HepG2 (cell line): ENCODE measurements at regions not wholly inside any gene's neighbourhood (a gene's known extent, or its start where the extent isn't known, plus 50 kb on each side); places are given as distances from the start of the nearest gene placed in this dataset.

Source experiments
- CCDC6 ChIP-seq: sonication (generic); formaldehyde crosslinking; IDR thresholded peaks from 2 replicates; pipeline ENCODE4 v1.8.1; 2022; ENCODE audit warnings: mild to moderate bottlenecking, missing genetic modification reagents, moderate library complexity
- ETV6 ChIP-seq: sonication (generic); formaldehyde crosslinking; conservative IDR thresholded peaks from 2 replicates; pipeline ENCODE4 v1.4.0; 2020; ENCODE audit warnings: missing genetic modification reagents
- FOSL2 ChIP-seq: sonication (generic); formaldehyde crosslinking; IDR thresholded peaks from 2 replicates; pipeline ENCODE4 v1.4.0; 2020; ENCODE audit warnings: missing genetic modification reagents
- FOXJ3 ChIP-seq: sonication (generic); formaldehyde crosslinking; IDR thresholded peaks from 2 replicates; pipeline ENCODE4 v1.4.0; 2020; ENCODE audit warnings: missing genetic modification reagents, mild to moderate bottlenecking, borderline replicate concordance
- FOXO4 ChIP-seq: sonication (generic); formaldehyde crosslinking; conservative IDR thresholded peaks from 2 replicates; pipeline ENCODE4 v1.8.1; 2023; ENCODE audit warnings: missing genetic modification reagents
- GPBP1L1 ChIP-seq: sonication (generic); formaldehyde crosslinking; IDR thresholded peaks from 2 replicates; pipeline ENCODE4 v1.5.0; 2020; ENCODE audit warnings: mild to moderate bottlenecking, missing genetic modification reagents
- HDAC1 ChIP-seq: sonication (generic); formaldehyde crosslinking; IDR thresholded peaks from 2 replicates; pipeline ENCODE4 v1.5.1; 2020; ENCODE audit warnings: mild to moderate bottlenecking, missing genetic modification reagents
- HOXD1 ChIP-seq: sonication (generic); formaldehyde crosslinking; IDR thresholded peaks from 2 replicates; pipeline ENCODE4 v1.5.0; 2020; ENCODE audit warnings: missing genetic modification reagents
- NFE2L1 ChIP-seq: sonication (generic); formaldehyde crosslinking; IDR thresholded peaks from 2 replicates; pipeline ENCODE4 v1.4.0; 2020; ENCODE audit warnings: missing genetic modification reagents, mild to moderate bottlenecking, borderline replicate concordance
- NRL ChIP-seq: sonication (generic); formaldehyde crosslinking; IDR thresholded peaks from 2 replicates; pipeline ENCODE4 v1.5.0; 2020; ENCODE audit warnings: missing genetic modification reagents, mild to moderate bottlenecking, moderate library complexity, borderline replicate concordance
- ONECUT2 ChIP-seq: sonication (generic); formaldehyde crosslinking; IDR thresholded peaks from 2 replicates; pipeline ENCODE4 v1.4.0; 2020; ENCODE audit warnings: missing genetic modification reagents
- RFX3 ChIP-seq: IDR thresholded peaks from 2 replicates; pipeline ENCODE4 v1.6.1; 2016; ENCODE audit warnings: missing biosample characterization, missing genetic modification reagents
- SIN3A ChIP-seq: IDR thresholded peaks from 2 replicates; pipeline ENCODE4 v1.6.1; 2011; ENCODE audit warnings: low read depth, mild to moderate bottlenecking, control low read depth, low read length, borderline replicate concordance
- SIX4 ChIP-seq: sonication (generic); formaldehyde crosslinking; IDR thresholded peaks from 2 replicates; pipeline ENCODE4 v1.4.0; 2020; ENCODE audit warnings: missing genetic modification reagents
- SOX13 ChIP-seq, 3 experiments: fragments of 450-650 bp in 1 of 3; sonication (generic) in 1 of 3; formaldehyde crosslinking in 1 of 3; IDR thresholded peaks in 2 of 3; conservative IDR thresholded peaks in 1 of 3; 2 replicates each; pipeline versions ENCODE4 v1.5.0 to v1.6.1; 2016 to 2020; ENCODE audit warnings: antibody characterized with exemption in 1 of 3, mild to moderate bottlenecking in 1 of 3, missing compliant biosample characterization in 1 of 3, missing genetic modification reagents in 1 of 3, moderate library complexity in 1 of 3
- SP4 ChIP-seq: sonication (generic); formaldehyde crosslinking; IDR thresholded peaks from 2 replicates; pipeline ENCODE4 v1.8.1; 2023; ENCODE audit warnings: mild to moderate bottlenecking, missing genetic modification reagents
- STAT5B ChIP-seq: sonication (generic); formaldehyde crosslinking; IDR thresholded peaks from 2 replicates; pipeline ENCODE4 v1.4.0; 2020; ENCODE audit warnings: missing genetic modification reagents
- ZBTB44 ChIP-seq: sonication (generic); formaldehyde crosslinking; IDR thresholded peaks from 2 replicates; pipeline ENCODE4 v1.4.0; 2020; ENCODE audit warnings: missing genetic modification reagents
- ZFP36L2 ChIP-seq: sonication (generic); formaldehyde crosslinking; IDR thresholded peaks from 2 replicates; pipeline ENCODE4 v1.4.0; 2020; ENCODE audit warnings: missing genetic modification reagents
- ZNF124 ChIP-seq: sonication (generic); formaldehyde crosslinking; IDR thresholded peaks from 2 replicates; pipeline ENCODE4 v1.4.0; 2020; ENCODE audit warnings: missing genetic modification reagents
- ZNF276 ChIP-seq: sonication (generic); formaldehyde crosslinking; IDR thresholded peaks from 2 replicates; pipeline ENCODE4 v1.4.0; 2020; ENCODE audit warnings: mild to moderate bottlenecking, low read depth, missing genetic modification reagents
- ZNF558 ChIP-seq: sonication (generic); formaldehyde crosslinking; IDR thresholded peaks from 2 replicates; pipeline ENCODE4 v1.9.0; 2022; ENCODE audit warnings: mild to moderate bottlenecking, missing genetic modification reagents, borderline replicate concordance
- ZNF652 ChIP-seq: IDR thresholded peaks from 2 replicates; pipeline ENCODE4 v1.6.1; 2016; ENCODE audit warnings: low read depth, borderline replicate concordance
- TF ChIP-seq, protein P1 (sequence below): sonication (generic); formaldehyde crosslinking; IDR thresholded peaks from 2 replicates; pipeline ENCODE4 v1.9.0; 2021; ENCODE audit warnings: missing genetic modification reagents, mild to moderate bottlenecking, borderline replicate concordance

DNA sequence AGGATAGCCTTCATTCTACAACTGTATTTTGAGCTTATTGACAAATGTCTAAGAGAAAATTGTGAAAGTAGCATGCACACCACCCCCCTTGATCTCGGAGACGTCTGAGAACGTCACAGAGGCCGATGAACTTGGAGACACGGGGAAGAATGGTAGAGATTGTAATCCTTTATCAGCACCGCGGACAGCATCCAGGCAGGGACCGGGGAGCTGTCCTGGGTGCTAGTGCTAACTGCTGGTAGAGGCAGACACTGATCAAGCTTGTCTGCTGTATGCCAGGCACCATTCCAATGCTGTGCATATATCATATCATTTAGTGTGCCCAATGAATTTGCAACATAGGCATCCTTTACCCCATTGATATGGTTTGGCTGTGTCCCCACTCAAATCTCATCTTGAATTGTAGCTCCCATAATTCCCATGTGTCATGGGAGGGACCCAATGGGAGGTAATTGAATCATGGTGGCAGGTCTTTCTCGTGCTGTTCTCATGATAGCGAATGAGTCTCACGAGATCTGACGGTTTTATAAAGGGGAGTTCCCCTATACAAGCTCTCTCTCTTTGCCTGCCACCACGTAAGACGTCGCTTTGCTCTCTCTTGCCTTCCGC, 98.8 kb downstream of the LHX2 start (continued):
- TF ChIP-seq, protein P1, sequence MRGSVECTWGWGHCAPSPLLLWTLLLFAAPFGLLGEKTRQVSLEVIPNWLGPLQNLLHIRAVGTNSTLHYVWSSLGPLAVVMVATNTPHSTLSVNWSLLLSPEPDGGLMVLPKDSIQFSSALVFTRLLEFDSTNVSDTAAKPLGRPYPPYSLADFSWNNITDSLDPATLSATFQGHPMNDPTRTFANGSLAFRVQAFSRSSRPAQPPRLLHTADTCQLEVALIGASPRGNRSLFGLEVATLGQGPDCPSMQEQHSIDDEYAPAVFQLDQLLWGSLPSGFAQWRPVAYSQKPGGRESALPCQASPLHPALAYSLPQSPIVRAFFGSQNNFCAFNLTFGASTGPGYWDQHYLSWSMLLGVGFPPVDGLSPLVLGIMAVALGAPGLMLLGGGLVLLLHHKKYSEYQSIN (CRISPR knock-in tag) = peak; percentile 99
- peak; percentile 100 for TF ChIP-seq ZNF124 (CRISPR knock-in tag)
- TF ChIP-seq SIN3A = peak; percentile 99
- TF ChIP-seq SOX13 (IDR thresholded peaks at IDR 0.05) = no peak
- TF ChIP-seq SOX13 (CRISPR knock-in tag; conservative IDR thresholded peaks at IDR 0.05 in 1 of 2, IDR thresholded peaks at IDR 0.05 in 1 of 2) = peak in 1 of 2 experiments; percentile 94; a peak in 2 of 4 replicates
- TF ChIP-seq FOXO4 = peak; percentile 100
- TF ChIP-seq SP4 (CRISPR knock-in tag) = peak; percentile 97
- TF ChIP-seq NRL (CRISPR knock-in tag) = peak; percentile 99
- peak; percentile 100 for TF ChIP-seq CCDC6 (CRISPR knock-in tag)
- peak; percentile 96 for TF ChIP-seq NFE2L1 (CRISPR knock-in tag)
- TF ChIP-seq GPBP1L1 (CRISPR knock-in tag) = no peak
- TF ChIP-seq ZNF558 (CRISPR knock-in tag) = peak; percentile 100
- TF ChIP-seq ZNF652 (CRISPR knock-in tag) = peak; percentile 84
- TF ChIP-seq ONECUT2 (CRISPR knock-in tag) = peak; percentile 94
- TF ChIP-seq RFX3 (CRISPR knock-in tag) = peak; percentile 83
- TF ChIP-seq FOXJ3 = peak; percentile 91
- peak; percentile 100 for TF ChIP-seq HOXD1 (CRISPR knock-in tag)
- TF ChIP-seq SIX4 = peak; percentile 98
- peak; percentile 84 for TF ChIP-seq HDAC1 (CRISPR knock-in tag)
- peak; percentile 100 for TF ChIP-seq ETV6 (CRISPR knock-in tag)
- TF ChIP-seq FOSL2 (CRISPR knock-in tag) = peak; percentile 92
- TF ChIP-seq STAT5B (CRISPR knock-in tag) = peak; percentile 100
- TF ChIP-seq ZFP36L2 (CRISPR knock-in tag) = peak; percentile 100
- TF ChIP-seq ZNF276 (CRISPR knock-in tag) = peak; percentile 98
- TF ChIP-seq ZBTB44 = peak; percentile 100
